Fibroblast of skin of right quadriceps (primary cell): ENCODE measurements at regions not wholly inside any gene's neighbourhood (a gene's known extent, or its start where the extent isn't known, plus 50 kb on each side); places are given as distances from the start of the nearest gene placed in this dataset.

Experiments
- DNase-seq: peaks from one replicate; pipeline ENCODE4 v3.0.0-alpha.2; 2013

DNA sequence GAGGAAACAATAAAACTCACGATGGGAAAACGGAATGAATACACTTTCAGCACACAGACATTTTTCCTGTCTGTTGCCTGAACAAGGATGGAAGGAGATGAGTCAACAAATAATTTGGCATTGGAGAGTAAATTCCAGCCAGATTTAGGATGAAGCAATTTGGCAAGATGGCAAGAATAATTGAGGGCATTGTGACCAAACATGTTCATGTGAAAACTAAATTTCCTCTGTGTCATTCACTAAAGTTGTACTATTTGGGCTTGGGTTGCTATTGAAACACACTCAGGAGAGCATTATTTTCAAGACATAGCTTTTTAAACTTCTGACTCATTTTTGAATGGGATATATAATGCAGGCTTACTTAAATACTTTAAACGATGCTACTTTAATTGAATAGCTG is 1614.4 kb downstream of the PCDH19 start:
- DNase-seq = peak; percentile 60

DNA sequence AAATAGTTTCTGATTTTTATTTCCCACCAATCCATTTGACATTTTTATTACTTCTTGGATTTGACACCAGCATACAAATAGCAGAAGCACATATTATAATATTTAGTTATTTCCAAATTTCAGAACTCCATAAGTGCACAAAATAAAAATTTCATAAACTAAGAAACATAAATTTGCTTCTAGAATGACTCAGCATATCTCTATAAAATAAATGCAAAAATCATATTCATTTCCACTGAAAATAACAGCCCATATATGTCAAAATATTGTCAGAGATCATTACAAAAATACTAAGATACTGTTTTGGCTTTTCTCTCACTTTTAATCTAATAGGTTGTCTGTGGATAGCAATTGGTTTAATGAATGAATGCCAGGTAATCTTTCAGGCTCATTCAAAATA is 1654.2 kb downstream of the PCDH19 start:
- no peak for DNase-seq

DNA sequence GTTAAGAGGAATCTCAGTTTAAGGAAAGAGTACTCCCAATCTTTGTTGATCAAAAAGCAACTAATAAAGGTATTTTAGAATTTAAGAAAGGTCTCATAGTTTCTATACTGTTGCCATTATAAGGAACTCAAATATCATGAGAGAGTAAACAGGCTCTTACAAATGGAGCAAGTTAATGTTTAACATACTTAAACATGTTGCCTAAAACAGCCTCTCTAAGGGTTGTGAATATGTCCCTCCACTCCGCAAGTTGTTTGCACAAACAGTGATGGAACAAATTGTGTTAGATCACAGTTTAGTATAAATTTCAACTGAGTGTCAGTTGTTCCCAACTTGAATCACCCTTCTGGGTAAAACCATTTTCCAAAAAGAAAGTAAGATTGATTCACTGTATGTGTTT is 1678.3 kb downstream of the PCDH19 start:
- no peak for DNase-seq

DNA sequence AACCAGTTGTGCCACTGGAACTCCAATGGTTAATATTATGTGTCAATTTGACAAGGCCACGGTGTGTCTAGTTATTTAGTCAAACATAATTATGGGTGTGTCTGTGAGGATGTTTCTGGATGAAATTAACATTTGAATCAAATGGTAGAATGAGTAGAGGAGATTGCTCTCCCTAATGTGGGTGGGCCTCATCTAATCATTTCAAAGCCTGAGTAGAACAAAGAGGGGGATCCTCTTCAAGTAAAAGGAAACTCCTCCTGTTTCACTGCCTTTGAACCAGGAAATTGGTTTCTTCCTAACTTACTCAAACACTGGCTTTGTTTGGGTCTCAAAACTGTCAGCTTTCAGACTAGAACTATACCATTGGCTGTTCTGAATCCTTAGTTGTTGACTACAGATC is 1692.1 kb downstream of the PCDH19 start:
- DNase-seq = no peak
